ENCODE measurements at regions not wholly inside any gene's neighbourhood (a gene's known extent, or its start where the extent isn't known, plus 50 kb on each side); places are given as distances from the start of the nearest gene placed in this dataset.
A peak's percentile ranks its signal among the peaks of the same experiment; 100 is the strongest.

DNA sequence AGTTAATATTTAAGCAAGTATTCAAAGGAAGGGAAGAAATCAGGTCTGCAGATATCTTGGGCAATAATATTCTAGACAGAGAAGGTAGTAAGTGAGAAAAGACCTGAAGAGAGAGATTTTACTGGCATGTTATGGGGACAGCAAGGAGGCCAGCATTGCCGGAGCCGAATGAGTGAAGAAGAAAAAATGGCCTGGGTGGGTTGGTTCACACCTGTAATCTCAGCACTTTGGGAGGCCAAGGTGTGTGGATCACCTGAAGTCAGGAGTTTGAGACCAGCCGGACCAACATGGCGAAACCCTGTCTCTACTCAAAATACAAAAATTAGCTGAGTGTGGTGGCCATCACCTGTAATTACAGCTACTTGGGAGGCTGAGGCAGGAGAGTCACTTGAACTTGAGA is 164.7 kb downstream of the VGLL3 start (continued):
- TF ChIP-seq, protein P1, sequence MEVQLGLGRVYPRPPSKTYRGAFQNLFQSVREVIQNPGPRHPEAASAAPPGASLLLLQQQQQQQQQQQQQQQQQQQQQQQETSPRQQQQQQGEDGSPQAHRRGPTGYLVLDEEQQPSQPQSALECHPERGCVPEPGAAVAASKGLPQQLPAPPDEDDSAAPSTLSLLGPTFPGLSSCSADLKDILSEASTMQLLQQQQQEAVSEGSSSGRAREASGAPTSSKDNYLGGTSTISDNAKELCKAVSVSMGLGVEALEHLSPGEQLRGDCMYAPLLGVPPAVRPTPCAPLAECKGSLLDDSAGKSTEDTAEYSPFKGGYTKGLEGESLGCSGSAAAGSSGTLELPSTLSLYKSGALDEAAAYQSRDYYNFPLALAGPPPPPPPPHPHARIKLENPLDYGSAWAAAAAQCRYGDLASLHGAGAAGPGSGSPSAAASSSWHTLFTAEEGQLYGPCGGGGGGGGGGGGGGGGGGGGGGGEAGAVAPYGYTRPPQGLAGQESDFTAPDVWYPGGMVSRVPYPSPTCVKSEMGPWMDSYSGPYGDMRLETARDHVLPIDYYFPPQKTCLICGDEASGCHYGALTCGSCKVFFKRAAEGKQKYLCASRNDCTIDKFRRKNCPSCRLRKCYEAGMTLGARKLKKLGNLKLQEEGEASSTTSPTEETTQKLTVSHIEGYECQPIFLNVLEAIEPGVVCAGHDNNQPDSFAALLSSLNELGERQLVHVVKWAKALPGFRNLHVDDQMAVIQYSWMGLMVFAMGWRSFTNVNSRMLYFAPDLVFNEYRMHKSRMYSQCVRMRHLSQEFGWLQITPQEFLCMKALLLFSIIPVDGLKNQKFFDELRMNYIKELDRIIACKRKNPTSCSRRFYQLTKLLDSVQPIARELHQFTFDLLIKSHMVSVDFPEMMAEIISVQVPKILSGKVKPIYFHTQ (CRISPR knock-in tag; IDR thresholded peaks at IDR 0.05) = no peak

DNA sequence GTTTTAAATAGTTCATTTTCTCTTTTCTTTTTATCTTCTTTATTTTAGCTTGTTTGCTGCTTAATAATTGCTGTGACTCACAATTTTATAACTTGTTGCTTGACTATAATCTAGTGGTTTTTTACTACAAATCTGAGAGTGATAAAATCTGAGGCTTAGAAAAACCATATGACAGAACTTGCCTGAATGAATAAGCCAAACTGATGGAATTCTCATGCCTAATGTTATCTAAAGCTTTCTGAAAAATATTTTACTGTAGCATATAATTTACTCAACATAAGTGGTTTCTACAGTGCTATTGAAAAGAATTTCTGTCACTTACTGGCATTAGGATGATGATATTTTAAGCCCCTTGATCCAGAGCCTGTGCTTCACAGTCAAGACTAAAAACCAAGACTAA is 175.1 kb downstream of the VGLL3 start:
- DNase-seq (ENCODE audit: low spot score) (no peak), ATAC-seq (no peak)
- POLR2A ChIA-PET = no interaction called here
- H3K27ac Mint-ChIP-seq = peak overlapping the region; percentile 26; the same call in 1 of the 2 replicates
- no peaks in the 10 kb centered on the region; the same call in 1 of the 2 replicates for H3K27me3 Mint-ChIP-seq (ENCODE audit: low read depth)
- no peaks in the 10 kb centered on the region; the same call in 1 of the 2 replicates for H3K36me3 Mint-ChIP-seq
- peaks cover 22% of the 10 kb centered on the region for H3K4me1 Mint-ChIP-seq
- CTCF ChIA-PET = no interaction called here
- TF ChIP-seq PRRX2 (CRISPR knock-in tag; IDR thresholded peaks at IDR 0.05) (no peak), FOXK1 (CRISPR knock-in tag; IDR thresholded peaks at IDR 0.05) (no peak), ZBTB21 (CRISPR knock-in tag; IDR thresholded peaks at IDR 0.05; ENCODE audit: borderline replicate concordance) (no peak), CBFB (CRISPR knock-in tag; IDR thresholded peaks at IDR 0.05; ENCODE audit: low read depth) (no peak), ZNF532 (CRISPR knock-in tag; IDR thresholded peaks at IDR 0.05; ENCODE audit: borderline replicate concordance) (no peak)
- TF ChIP-seq, protein P2, sequence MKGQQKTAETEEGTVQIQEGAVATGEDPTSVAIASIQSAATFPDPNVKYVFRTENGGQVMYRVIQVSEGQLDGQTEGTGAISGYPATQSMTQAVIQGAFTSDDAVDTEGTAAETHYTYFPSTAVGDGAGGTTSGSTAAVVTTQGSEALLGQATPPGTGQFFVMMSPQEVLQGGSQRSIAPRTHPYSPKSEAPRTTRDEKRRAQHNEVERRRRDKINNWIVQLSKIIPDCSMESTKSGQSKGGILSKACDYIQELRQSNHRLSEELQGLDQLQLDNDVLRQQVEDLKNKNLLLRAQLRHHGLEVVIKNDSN (CRISPR knock-in tag; IDR thresholded peaks at IDR 0.05) = no peak
- peaks cover 4% of the 10 kb centered on the region for H3K9me3 Mint-ChIP-seq
- no peak overlapping the region for H3K4me3 Mint-ChIP-seq

DNA sequence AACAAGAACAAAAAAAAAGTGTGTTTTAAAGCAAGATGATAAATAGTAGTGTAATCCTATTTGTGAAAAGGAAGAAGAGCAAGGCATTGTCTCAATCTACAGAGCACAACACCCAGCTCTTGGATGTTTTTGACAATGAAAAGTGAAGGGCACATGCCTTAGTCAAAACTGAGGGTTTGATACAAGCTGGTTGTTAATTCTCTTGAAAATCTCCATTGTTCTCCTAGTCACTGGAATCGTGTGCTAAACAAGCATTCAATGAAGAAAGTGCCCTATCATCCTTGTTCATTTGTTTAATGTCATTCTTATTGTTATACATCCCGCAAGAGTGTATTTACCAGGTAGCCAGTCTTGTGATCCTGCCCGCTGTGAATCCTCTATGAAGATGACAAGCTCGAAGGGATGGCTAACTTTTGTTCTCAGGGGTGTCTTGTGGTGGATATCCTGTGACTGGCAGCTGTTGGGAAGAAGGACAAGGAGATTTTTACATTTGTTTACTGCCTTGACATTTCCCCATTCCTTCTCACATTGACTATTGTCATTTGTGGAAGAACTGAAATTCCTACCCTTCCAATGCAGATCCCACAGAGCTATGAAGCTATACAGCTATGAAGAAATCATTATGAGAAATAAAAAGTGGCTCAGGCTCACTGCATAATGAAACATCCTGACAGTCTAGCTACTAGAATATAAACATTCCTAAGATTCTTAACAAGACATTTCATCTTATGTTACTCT is 175.9 kb downstream of the VGLL3 start:
- peak overlapping the region; percentile 73 for H3K27ac Mint-ChIP-seq
- no peaks in the 10 kb centered on the region for H3K9me3 Mint-ChIP-seq
- ATAC-seq (peak; percentile 83), DNase-seq (ENCODE audit: low spot score) (no peak)
- CTCF ChIA-PET = interaction anchor here (1.0 kb wide), 1 partner anchor 11 kb away, joined by 3 read pairs; no protein-coding TSS in a partner anchor
- POLR2A ChIA-PET = no interaction called here
- TF ChIP-seq FOXP4 (CRISPR knock-in tag; IDR thresholded peaks at IDR 0.05) (no peak), ETV6 (CRISPR knock-in tag; IDR thresholded peaks at IDR 0.05) (no peak), ZNF263 (CRISPR knock-in tag; IDR thresholded peaks at IDR 0.05; ENCODE audit: low read depth) (no peak), KAT7 (CRISPR knock-in tag; IDR thresholded peaks at IDR 0.05; ENCODE audit: borderline replicate concordance) (no peak)
- TF ChIP-seq, protein P3, sequence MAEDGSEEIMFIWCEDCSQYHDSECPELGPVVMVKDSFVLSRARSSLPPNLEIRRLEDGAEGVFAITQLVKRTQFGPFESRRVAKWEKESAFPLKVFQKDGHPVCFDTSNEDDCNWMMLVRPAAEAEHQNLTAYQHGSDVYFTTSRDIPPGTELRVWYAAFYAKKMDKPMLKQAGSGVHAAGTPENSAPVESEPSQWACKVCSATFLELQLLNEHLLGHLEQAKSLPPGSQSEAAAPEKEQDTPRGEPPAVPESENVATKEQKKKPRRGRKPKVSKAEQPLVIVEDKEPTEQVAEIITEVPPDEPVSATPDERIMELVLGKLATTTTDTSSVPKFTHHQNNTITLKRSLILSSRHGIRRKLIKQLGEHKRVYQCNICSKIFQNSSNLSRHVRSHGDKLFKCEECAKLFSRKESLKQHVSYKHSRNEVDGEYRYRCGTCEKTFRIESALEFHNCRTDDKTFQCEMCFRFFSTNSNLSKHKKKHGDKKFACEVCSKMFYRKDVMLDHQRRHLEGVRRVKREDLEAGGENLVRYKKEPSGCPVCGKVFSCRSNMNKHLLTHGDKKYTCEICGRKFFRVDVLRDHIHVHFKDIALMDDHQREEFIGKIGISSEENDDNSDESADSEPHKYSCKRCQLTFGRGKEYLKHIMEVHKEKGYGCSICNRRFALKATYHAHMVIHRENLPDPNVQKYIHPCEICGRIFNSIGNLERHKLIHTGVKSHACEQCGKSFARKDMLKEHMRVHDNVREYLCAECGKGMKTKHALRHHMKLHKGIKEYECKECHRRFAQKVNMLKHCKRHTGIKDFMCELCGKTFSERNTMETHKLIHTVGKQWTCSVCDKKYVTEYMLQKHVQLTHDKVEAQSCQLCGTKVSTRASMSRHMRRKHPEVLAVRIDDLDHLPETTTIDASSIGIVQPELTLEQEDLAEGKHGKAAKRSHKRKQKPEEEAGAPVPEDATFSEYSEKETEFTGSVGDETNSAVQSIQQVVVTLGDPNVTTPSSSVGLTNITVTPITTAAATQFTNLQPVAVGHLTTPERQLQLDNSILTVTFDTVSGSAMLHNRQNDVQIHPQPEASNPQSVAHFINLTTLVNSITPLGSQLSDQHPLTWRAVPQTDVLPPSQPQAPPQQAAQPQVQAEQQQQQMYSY (CRISPR knock-in tag; IDR thresholded peaks at IDR 0.05) = no peak
- TF ChIP-seq, protein P4, sequence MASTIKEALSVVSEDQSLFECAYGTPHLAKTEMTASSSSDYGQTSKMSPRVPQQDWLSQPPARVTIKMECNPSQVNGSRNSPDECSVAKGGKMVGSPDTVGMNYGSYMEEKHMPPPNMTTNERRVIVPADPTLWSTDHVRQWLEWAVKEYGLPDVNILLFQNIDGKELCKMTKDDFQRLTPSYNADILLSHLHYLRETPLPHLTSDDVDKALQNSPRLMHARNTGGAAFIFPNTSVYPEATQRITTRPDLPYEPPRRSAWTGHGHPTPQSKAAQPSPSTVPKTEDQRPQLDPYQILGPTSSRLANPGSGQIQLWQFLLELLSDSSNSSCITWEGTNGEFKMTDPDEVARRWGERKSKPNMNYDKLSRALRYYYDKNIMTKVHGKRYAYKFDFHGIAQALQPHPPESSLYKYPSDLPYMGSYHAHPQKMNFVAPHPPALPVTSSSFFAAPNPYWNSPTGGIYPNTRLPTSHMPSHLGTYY (CRISPR knock-in tag; IDR thresholded peaks at IDR 0.05) = no peak
- H3K27me3 Mint-ChIP-seq (ENCODE audit: low read depth) = no peaks in the 10 kb centered on the region
- H3K4me1 Mint-ChIP-seq = peaks cover 24% of the 10 kb centered on the region
- H3K36me3 Mint-ChIP-seq = no peaks in the 10 kb centered on the region
- no peak overlapping the region for H3K4me3 Mint-ChIP-seq

Measured in WTC11 (cell line).